COLO668 (cell line): ENCODE measurements at regions not wholly inside any gene's neighbourhood (a gene's known extent, or its start where the extent isn't known, plus 50 kb on each side); places are given as distances from the start of the nearest gene placed in this dataset.
"Not testable (repeated sequence)": the region's sequence is repeated elsewhere in the genome, so short reads cannot be mapped to it uniquely, and the experiment has no call there.

Experiments
- DNase-seq: peaks from one replicate; lab custom pipeline; 2025; ENCODE audit not compliant: unreplicated experiment; lab: John Stamatoyannopoulos, UW

DNA sequence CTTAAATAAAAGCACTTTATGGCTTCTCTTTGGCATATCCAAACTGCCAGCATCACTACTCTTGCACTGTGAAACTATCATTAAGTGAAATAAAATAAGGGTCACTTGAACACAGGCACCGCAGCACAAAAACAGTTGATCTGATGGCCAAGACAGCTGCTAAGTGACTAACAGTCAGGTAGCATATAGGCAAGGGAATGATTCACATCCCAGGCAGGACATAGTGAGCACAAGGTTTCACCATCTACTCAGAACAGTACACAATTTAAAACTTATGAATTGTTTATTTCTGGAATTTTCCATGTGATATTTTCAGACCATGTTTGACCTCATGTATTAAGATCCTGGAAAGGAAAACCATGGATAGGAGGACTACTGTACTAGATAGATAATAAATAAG is 214.2 kb downstream of the MREG start:
- no peak for DNase-seq

GRCh38 chr2:215797676-215798075 is 215.7 kb downstream of the MREG start:
- DNase-seq, result no peak

GRCh38 chr2:215796140-215796855 is 217.1 kb downstream of the MREG start:
- DNase-seq, result no peak

DNA sequence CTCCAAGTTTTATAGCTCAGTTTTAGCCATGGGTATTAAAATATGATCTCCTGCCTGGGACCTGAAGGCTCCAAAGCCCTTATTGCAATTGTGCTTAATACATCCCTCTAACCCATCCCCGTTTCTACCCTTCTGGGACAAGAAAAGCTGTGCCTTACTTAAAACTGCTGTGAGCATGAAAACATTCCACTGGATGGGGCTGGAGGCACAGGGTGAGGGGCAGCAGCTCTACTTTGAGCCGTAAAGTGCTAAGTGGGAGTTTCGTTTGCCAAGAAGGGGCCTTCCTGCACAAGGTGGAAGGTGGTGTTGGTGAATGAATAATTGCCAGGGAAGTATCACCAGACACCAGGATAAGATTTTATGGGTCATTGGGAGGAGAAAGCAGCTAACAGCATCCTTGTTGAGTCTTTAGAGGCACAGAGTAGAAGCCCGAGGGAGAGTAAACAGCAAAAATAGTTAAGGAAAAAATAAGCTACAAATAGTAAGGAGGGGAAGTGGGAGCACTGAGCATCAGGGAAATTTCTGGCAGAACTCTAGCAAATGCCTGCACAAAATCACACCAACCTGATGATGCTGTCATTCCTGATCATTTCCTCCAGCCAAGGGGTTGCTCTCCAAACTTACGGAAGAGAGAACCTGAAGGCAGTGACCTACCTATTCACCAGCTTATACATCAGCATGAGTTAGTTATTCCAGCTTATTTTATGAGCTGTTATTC is 218.4 kb downstream of the MREG start:
- DNase-seq, result no peak

GRCh38 chr2:215793747-215794595 is 219.4 kb downstream of the MREG start:
- no peak for DNase-seq

GRCh38 chr2:215791481-215791937 is 221.8 kb downstream of the MREG start:
- peak; percentile 7 for DNase-seq

DNA sequence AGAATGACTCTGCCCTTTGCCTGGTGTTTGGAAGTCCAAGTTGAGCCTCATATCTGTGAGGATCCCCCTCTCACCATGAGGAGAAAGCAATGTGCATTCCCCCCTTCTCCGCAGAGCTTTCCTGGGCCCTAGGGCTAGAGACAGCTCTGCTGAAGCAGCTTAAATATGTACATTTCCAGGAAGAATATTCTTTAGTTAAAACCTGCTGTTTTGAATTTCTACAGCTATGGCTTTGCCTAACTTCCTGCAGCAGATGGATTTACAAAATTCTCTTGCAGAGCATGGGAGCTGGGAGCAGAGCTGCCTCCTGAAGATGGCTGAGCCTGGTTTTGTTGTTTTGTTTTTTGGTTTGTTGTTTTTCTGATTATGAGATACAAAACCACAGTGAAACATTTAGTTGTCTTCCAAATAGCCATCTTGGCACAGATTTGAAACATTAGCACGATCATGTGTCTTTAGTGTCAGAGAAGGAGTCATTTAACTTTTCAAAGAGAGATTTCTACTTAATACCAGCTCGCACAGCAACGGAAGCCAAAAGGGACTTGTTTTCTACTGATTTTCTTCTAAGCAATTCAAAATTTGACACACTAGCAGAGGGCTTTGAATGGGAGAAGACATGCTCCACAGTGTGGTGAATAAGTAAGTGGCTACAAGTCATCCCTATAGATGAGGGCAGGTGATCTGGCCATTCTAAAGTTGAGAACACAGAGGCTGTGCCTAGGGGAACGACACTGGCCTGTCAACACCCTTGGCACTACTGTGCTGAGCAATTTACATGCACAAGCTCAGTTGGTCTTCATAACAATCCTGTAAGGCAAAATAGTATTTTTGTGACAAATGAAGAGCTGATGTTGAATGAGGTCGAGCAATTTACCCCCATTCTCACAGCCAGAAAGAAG is 222.6 kb downstream of the MREG start:
- no peak for DNase-seq

DNA sequence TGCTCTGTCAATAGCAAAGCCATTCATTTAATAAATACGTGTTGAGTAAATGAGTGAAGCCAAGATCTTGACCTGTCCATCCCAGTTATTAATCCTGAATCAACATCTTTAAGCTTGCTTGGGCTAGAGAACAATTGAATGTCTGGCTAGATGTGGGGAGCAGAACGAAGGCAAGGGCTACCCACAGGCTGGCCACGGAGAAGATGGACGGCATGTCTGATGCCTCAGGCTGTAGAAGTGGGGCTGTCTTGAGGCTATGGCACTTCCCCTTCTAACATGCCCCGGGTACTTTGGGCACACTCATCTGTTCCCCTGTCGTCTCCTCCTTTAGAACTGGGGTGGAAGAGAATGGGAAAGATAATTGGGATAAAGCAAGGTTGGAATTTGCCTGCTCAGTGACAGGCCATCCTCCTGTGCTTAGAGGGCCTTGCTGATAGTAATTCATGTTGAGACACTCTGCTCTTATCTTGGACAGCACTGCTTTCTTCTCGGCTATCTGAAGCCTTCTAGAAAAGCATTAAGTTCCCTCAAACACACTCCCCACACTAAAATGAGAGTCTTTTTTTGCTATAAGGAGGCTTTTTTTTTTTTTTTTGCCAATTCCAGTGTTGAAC is 225.7 kb downstream of the MREG start:
- no peak for DNase-seq

- no peak for DNase-seq
Measured at GRCh38 chr2:215787025-215787424, 226.3 kb downstream of the MREG start.

DNA sequence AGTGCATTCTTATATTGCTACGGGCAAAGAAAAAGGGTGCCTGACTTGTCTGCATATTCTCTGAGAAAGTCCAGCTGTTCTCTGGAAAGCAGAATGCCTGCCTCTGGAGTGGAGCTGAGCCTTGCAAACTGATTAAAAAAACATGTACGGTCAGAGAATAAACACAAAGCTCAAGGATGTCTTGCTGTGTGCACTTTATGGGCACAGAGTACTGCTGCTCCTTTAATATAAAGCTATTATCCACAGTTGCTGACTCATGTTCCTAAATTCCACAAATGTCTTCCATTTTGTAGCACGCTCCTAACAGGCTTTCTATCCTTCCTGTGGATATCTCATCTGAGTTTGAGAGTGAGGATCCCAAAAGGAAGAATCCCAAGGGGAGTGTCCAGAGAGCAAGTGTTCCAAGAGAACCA is 229.0 kb downstream of the MREG start:
- no peak for DNase-seq

DNA sequence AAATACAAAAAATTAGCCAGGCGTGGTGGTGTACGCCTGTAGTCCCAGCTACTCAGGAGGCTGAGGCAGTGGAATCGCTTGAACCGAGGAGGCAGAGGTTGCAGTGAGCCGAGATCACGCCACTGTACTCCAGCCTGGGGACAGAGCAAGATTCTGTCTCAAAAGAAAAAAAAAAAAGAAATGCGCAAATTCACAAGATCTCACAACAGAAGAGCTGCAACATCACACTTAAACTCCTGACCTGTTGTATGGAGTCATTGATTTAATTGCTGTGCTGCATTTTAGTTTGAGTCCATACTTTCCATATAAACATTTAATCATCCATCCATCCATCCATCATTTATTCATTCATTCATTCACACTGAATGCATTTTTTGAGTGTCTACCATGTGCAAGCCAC is 229.7 kb downstream of the MREG start:
- DNase-seq, result not testable (repeated sequence)

- DNase-seq, result no peak
Measured at GRCh38 chr2:215782965-215783364, 230.4 kb downstream of the MREG start.

- DNase-seq, result no peak
Measured at GRCh38 chr2:215782295-215782694, 231.1 kb downstream of the MREG start.

- no peak for DNase-seq
Measured at GRCh38 chr2:215780907-215781685, 232.3 kb downstream of the MREG start.

DNA sequence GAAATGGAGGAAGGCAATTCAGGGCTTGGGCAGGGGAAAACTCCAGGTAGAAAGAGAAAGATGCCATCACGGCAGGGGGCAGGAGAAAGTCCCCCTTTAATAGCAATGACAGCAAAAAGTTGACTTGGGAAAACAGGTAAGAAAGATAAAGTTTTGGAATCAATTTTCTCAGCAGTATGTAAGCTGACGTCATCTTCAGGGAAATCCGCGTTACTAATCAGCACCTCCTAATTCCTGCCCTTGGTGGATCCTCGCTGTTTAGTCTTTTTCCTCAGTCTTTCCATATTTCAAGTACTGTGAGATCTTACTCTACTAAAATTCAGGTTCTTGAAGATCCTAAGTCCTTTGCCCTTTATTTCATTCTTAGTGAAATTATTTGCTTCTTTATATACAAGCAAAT is 233.0 kb downstream of the MREG start:
- DNase-seq, result no peak

- no peak for DNase-seq
Measured at GRCh38 chr2:215779912-215780311, 233.4 kb downstream of the MREG start.

- DNase-seq, result no peak
Measured at GRCh38 chr2:215777465-215778044, 235.8 kb downstream of the MREG start.

DNA sequence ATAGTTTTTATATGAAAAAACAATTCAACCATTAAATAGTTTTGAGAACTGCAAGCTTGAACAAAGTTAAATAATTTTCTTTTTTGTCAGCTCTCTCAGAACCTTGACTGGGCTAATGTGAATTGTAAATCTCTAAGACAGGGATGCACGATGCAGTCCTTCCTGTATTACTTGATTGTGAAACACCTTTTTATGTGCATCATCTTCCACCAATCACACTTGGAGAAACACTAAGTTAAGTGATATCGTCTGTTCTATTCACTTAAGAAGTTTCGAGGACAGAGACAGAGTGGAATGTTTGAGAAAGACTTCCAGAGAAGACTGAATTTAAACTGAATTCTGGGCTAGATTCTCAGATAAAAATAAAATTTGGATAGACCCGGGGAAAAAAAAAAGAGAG is 238.2 kb downstream of the MREG start:
- DNase-seq, result no peak

GRCh38 chr2:215773728-215774127 is 239.6 kb downstream of the MREG start:
- no peak for DNase-seq
